Liver (tissue), 8 donors: ENCODE measurements at regions not wholly inside any gene's neighbourhood (a gene's known extent, or its start where the extent isn't known, plus 50 kb on each side); places are given as distances from the start of the nearest gene placed in this dataset.

Experiments
- DNase-seq: peaks from one replicate; pipeline ENCODE4 v3.0.0-alpha.2; 2017; ENCODE audit warnings: low spot score
- H3K27ac ChIP-seq, 2 donors: one replicate each; pipeline ENCODE4 v1.7.0; 2013; ENCODE audit warnings: inconsistent platforms in 2 of 2, low read length in 2 of 2, control low read depth in 1 of 2, low read depth in 1 of 2, mild to moderate bottlenecking in 1 of 2
- H3K27me3 ChIP-seq, 4 donors: one replicate each; pipeline versions ENCODE4 v1.6.1 to v1.7.0; 2013; ENCODE audit warnings: low read length in 3 of 4, inconsistent platforms in 1 of 4, mild to moderate bottlenecking in 1 of 4, moderate library complexity in 1 of 4; ENCODE audit not compliant: control insufficient read depth in 4 of 4, insufficient read depth in 4 of 4
- H3K36me3 ChIP-seq, 4 donors: one replicate each; pipeline versions ENCODE4 v1.6.1 to v1.7.0; 2013; ENCODE audit warnings: low read length in 3 of 4, mild to moderate bottlenecking in 3 of 4, low read depth in 1 of 4, moderate library complexity in 1 of 4; ENCODE audit not compliant: control insufficient read depth in 4 of 4, insufficient read depth in 3 of 4
- H3K4me1 ChIP-seq, 4 donors: one replicate each; pipeline versions ENCODE4 v1.6.1 to v1.7.0; 2013; ENCODE audit warnings: low read length in 3 of 4, mild to moderate bottlenecking in 3 of 4, moderate library complexity in 1 of 4; ENCODE audit not compliant: control insufficient read depth in 4 of 4, insufficient read depth in 4 of 4
- H3K4me3 ChIP-seq, 3 donors: one replicate each; pipeline versions ENCODE4 v1.6.1 to v1.7.0; 2013; ENCODE audit warnings: low read length in 3 of 3, control low read depth in 1 of 3, low read depth in 1 of 3, mild to moderate bottlenecking in 1 of 3
- H3K9ac ChIP-seq, 2 donors: one replicate each; pipeline ENCODE4 v1.7.0; 2013; ENCODE audit warnings: low read length in 2 of 2, mild to moderate bottlenecking in 2 of 2, moderate library complexity in 2 of 2, control low read depth in 1 of 2, low read depth in 1 of 2
- H3K9me3 ChIP-seq, 4 donors: one replicate each; pipeline versions ENCODE4 v1.6.1 to v1.7.0; 2013; ENCODE audit warnings: low read length in 3 of 4; ENCODE audit not compliant: control insufficient read depth in 4 of 4
- CTCF ChIP-seq: fragments of 150-350 bp; IDR thresholded peaks from 2 replicates; pipeline ENCODE4 v1.5.1; 2017; ENCODE audit warnings: improper control_type of control experiment, low read depth, low read length; ENCODE audit not compliant: missing input control
- EGR1 ChIP-seq, 2 donors: IDR thresholded peaks; 2 replicates each; pipeline ENCODE4 v1.6.1; 2016 to 2018; ENCODE audit warnings: antibody characterized with exemption in 2 of 2, low read depth in 2 of 2
- FOXA1 ChIP-seq: IDR thresholded peaks from 2 replicates; pipeline ENCODE4 v1.6.1; 2016; ENCODE audit warnings: antibody characterized with exemption
- FOXA2 ChIP-seq: IDR thresholded peaks from 2 replicates; pipeline ENCODE4 v1.6.1; 2016; ENCODE audit warnings: antibody characterized with exemption
- GABPA ChIP-seq, 2 donors: IDR thresholded peaks in 1 of 2; conservative IDR thresholded peaks in 1 of 2; 2 replicates each; pipeline ENCODE4 v1.6.1; 2016; ENCODE audit warnings: antibody characterized with exemption in 2 of 2, mild to moderate bottlenecking in 1 of 2, moderate library complexity in 1 of 2
- HNF4A ChIP-seq, 2 donors: conservative IDR thresholded peaks; 2 replicates each; pipeline ENCODE4 v1.6.1; 2016; ENCODE audit warnings: antibody characterized with exemption in 2 of 2, mild to moderate bottlenecking in 2 of 2
- HNF4G ChIP-seq: IDR thresholded peaks from 2 replicates; pipeline ENCODE4 v1.6.1; 2016; ENCODE audit warnings: antibody characterized with exemption
- JUND ChIP-seq, 2 donors: IDR thresholded peaks; 2 replicates each; pipeline ENCODE4 v1.6.1; 2016; ENCODE audit warnings: antibody characterized with exemption in 2 of 2
- RAD21 ChIP-seq, 2 donors: IDR thresholded peaks; 2 replicates each; pipeline ENCODE4 v1.6.1; 2016; ENCODE audit warnings: antibody characterized with exemption in 2 of 2, mild to moderate bottlenecking in 2 of 2
- RXRA ChIP-seq, 2 donors: IDR thresholded peaks; 2 replicates each; pipeline ENCODE4 v1.6.1; 2017 to 2018; ENCODE audit warnings: antibody characterized with exemption in 2 of 2, mild to moderate bottlenecking in 1 of 2
- SP1 ChIP-seq: IDR thresholded peaks from 2 replicates; pipeline ENCODE4 v1.6.1; 2018; ENCODE audit warnings: antibody characterized with exemption, mild to moderate bottlenecking
- TAF1 ChIP-seq: conservative IDR thresholded peaks from 2 replicates; pipeline ENCODE4 v1.6.1; 2016; ENCODE audit warnings: antibody characterized with exemption, mild to moderate bottlenecking
- YY1 ChIP-seq: IDR thresholded peaks from 2 replicates; pipeline ENCODE4 v1.6.1; 2016; ENCODE audit warnings: antibody characterized with exemption, mild to moderate bottlenecking
- WGBS: extraction: QIAGEN DNeasy Blood & Tissue Kit; methylation state at CpG from one replicate; pipeline ENCODE4 v1.1.7; 2013; 5-methylcytosine and 5-hydroxymethylcytosine counted together
- TF ChIP-seq, protein P1 (sequence below): IDR thresholded peaks from 2 replicates; pipeline ENCODE4 v1.6.1; 2016; ENCODE audit warnings: antibody characterized with exemption
- TF ChIP-seq, protein P2 (sequence below): IDR thresholded peaks from 2 replicates; pipeline ENCODE4 v1.6.1; 2016; ENCODE audit warnings: antibody characterized with exemption
- TF ChIP-seq, protein P3 (sequence below): IDR thresholded peaks from 2 replicates; pipeline ENCODE4 v1.6.1; 2016; ENCODE audit warnings: antibody characterized with exemption, mild to moderate bottlenecking
- TF ChIP-seq, protein P4 (sequence below): IDR thresholded peaks from 2 replicates; pipeline ENCODE4 v1.6.1; 2016; ENCODE audit warnings: antibody characterized with exemption
- donor health status: healthy.
- donor health status: healthy.
- donor health status: healthy.
- donor health status: healthy.
- donor health status: healthy.

DNA sequence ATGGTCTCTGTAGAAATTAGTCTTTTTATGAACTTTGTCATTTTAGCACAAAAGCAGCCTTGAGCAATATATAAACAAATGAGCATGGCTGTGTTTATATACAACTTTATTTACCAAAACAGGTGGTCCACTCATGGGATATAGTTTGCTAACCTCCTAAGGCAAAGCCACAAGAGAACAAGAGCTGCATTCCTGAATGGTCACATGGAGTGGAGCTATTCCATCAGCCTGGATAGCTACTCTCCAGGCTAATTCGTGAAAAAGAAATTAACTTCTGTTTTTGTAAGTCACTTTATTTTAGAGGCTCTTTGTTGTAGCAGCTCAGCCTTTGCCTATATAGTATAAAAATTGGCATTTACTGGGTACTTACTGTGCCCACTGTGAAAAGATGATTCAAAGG, 163.3 kb upstream of the FAM78B start:
- 73% methylated on average over 1 of the region's 1 CpG for WGBS
- TF ChIP-seq HNF4G = no peak
- TF ChIP-seq, protein P1, sequence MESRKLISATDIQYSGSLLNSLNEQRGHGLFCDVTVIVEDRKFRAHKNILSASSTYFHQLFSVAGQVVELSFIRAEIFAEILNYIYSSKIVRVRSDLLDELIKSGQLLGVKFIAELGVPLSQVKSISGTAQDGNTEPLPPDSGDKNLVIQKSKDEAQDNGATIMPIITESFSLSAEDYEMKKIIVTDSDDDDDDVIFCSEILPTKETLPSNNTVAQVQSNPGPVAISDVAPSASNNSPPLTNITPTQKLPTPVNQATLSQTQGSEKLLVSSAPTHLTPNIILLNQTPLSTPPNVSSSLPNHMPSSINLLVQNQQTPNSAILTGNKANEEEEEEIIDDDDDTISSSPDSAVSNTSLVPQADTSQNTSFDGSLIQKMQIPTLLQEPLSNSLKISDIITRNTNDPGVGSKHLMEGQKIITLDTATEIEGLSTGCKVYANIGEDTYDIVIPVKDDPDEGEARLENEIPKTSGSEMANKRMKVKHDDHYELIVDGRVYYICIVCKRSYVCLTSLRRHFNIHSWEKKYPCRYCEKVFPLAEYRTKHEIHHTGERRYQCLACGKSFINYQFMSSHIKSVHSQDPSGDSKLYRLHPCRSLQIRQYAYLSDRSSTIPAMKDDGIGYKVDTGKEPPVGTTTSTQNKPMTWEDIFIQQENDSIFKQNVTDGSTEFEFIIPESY = no peak
- TF ChIP-seq RAD21 (IDR thresholded peaks at IDR 0.05) = no peak
- TF ChIP-seq, protein P2, sequence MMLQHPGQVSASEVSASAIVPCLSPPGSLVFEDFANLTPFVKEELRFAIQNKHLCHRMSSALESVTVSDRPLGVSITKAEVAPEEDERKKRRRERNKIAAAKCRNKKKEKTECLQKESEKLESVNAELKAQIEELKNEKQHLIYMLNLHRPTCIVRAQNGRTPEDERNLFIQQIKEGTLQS = no peak
- TF ChIP-seq CTCF = no peak
- peaks cover 0 to 2% (median 0%) of the 10 kb centered on the region in 4 donors for H3K27me3 ChIP-seq

DNA sequence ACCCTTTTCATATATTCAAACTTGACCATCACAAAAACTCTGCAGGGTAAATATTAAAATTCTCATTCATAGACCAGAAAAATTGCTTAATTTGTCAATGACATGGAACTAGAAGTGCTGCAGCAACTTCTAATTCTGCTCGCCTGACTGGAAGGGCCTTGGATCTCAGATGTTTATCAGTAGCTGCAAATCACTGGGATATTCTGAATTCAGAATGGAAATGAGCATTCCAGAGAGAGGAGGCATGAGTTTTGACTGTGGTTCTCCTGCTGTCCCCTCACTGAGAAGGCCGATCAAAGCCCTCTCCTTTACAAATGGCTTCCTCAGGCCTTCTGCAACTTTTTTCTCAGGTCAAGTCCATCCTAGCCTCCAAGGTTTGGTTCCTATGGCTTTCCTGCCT, 171.3 kb upstream of the FAM78B start:
- 94% methylated on average over 2 of the region's 2 CpGs for WGBS
- no peak for DNase-seq
- no peak overlapping the region for H3K4me3 ChIP-seq
- H3K36me3 ChIP-seq = no peaks in the 10 kb centered on the region
- no peaks in the 10 kb centered on the region for H3K27me3 ChIP-seq
- no peaks in the 10 kb centered on the region for H3K4me1 ChIP-seq
- H3K9me3 ChIP-seq = no peaks in the 10 kb centered on the region
- no peak overlapping the region for H3K27ac ChIP-seq
- H3K9ac ChIP-seq = no peak overlapping the region
- TF ChIP-seq, protein P3, sequence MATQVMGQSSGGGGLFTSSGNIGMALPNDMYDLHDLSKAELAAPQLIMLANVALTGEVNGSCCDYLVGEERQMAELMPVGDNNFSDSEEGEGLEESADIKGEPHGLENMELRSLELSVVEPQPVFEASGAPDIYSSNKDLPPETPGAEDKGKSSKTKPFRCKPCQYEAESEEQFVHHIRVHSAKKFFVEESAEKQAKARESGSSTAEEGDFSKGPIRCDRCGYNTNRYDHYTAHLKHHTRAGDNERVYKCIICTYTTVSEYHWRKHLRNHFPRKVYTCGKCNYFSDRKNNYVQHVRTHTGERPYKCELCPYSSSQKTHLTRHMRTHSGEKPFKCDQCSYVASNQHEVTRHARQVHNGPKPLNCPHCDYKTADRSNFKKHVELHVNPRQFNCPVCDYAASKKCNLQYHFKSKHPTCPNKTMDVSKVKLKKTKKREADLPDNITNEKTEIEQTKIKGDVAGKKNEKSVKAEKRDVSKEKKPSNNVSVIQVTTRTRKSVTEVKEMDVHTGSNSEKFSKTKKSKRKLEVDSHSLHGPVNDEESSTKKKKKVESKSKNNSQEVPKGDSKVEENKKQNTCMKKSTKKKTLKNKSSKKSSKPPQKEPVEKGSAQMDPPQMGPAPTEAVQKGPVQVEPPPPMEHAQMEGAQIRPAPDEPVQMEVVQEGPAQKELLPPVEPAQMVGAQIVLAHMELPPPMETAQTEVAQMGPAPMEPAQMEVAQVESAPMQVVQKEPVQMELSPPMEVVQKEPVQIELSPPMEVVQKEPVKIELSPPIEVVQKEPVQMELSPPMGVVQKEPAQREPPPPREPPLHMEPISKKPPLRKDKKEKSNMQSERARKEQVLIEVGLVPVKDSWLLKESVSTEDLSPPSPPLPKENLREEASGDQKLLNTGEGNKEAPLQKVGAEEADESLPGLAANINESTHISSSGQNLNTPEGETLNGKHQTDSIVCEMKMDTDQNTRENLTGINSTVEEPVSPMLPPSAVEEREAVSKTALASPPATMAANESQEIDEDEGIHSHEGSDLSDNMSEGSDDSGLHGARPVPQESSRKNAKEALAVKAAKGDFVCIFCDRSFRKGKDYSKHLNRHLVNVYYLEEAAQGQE = no peak
- TF ChIP-seq SP1 (no peak), YY1 (no peak), CTCF (no peak), GABPA (IDR thresholded peaks at IDR 0.05 in 1 of 2, conservative IDR thresholded peaks at IDR 0.05 in 1 of 2) (no peak), RXRA (IDR thresholded peaks at IDR 0.05) (no peak), JUND (IDR thresholded peaks at IDR 0.05) (no peak), FOXA1 (no peak), EGR1 (IDR thresholded peaks at IDR 0.05; ENCODE audit: low read depth in 2 of 2) (no peak), FOXA2 (no peak), TAF1 (no peak), HNF4A (conservative IDR thresholded peaks at IDR 0.05) (no peak), RAD21 (IDR thresholded peaks at IDR 0.05) (no peak), HNF4G (no peak)
- TF ChIP-seq, protein P4, sequence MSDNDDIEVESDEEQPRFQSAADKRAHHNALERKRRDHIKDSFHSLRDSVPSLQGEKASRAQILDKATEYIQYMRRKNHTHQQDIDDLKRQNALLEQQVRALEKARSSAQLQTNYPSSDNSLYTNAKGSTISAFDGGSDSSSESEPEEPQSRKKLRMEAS = no peak
- TF ChIP-seq, protein P2 = no peak
- TF ChIP-seq, protein P1 = no peak

More for the DNA sequence above, 163.3 kb upstream of the FAM78B start:
- Histone ChIP-seq H3K9me3 (no peaks in the 10 kb centered on the region), H3K4me3 (no peak overlapping the region), H3K4me1 (no peaks in the 10 kb centered on the region), H3K27ac (no peak overlapping the region), H3K9ac (no peak overlapping the region), H3K36me3 (no peaks in the 10 kb centered on the region)
- DNase-seq = no peak
